ENCODE measurements at regions not wholly inside any gene's neighbourhood (a gene's known extent, or its start where the extent isn't known, plus 50 kb on each side); places are given as distances from the start of the nearest gene placed in this dataset.

- Histone ChIP-seq H3K27me3 (ENCODE audit: insufficient read depth, low read length) (peaks cover 6% of the 10 kb centered on the region; the same call in 1 of the 2 replicates), H3K9me3 (ENCODE audit: control insufficient read depth in 1 of 2, insufficient read depth in 1 of 2, low read depth in 1 of 2, low read length in 2 of 2) (no peaks in the 10 kb centered on the region), H3K27ac (ENCODE audit: low read depth, low read length) (no peak overlapping the region), H2AFZ (ENCODE audit: low read depth, low read length, poor library complexity, severe bottlenecking) (no peak overlapping the region), H3K9me2 (ENCODE audit: insufficient read depth) (no peaks in the 10 kb centered on the region), H3K4me3 (replicated peaks in 1 of 2; ENCODE audit: low read depth in 1 of 2, low read length in 2 of 2) (no peak overlapping the region), H4K20me1 (ENCODE audit: insufficient read depth) (no peaks in the 10 kb centered on the region), H3K4me2 (ENCODE audit: low read length) (no peak overlapping the region), H3K79me2 (ENCODE audit: insufficient read depth, low read length) (no peaks in the 10 kb centered on the region), H3K4me1 (ENCODE audit: control insufficient read depth in 1 of 2, insufficient read depth in 2 of 2, low read length in 2 of 2) (peaks cover 4 to 6% of the 10 kb centered on the region in 2 experiments; a peak in 3 of 4 replicates), H3K9ac (ENCODE audit: low read length) (no peak overlapping the region), H3K36me3 (ENCODE audit: control insufficient read depth in 1 of 2, insufficient read depth in 2 of 2, low read length in 2 of 2) (no peaks in the 10 kb centered on the region)
- no peak for TF ChIP-seq JUND (IDR thresholded peaks at IDR 0.05)
- TF ChIP-seq CBX3 (IDR thresholded peaks at IDR 0.05; ENCODE audit: low read depth) = no peak
- no peak for TF ChIP-seq FOSL1 (IDR thresholded peaks at IDR 0.05; ENCODE audit: low read depth)
- TF ChIP-seq EZH2phosphoT487 (IDR thresholded peaks at IDR 0.05; ENCODE audit: borderline replicate concordance) = no peak
- no peak for TF ChIP-seq SIN3A (IDR thresholded peaks at IDR 0.05; ENCODE audit: low read depth)
- TF ChIP-seq ATF3 (IDR thresholded peaks at IDR 0.05) = no peak
- no peak for TF ChIP-seq CTCF (IDR thresholded peaks at IDR 0.05 in 2 of 3, conservative IDR thresholded peaks at IDR 0.05 in 1 of 3; ENCODE audit: borderline replicate concordance in 1 of 3, insufficient read depth in 1 of 3, low read depth in 2 of 3, low read length in 2 of 3)
- no peak for TF ChIP-seq RAD21 (IDR thresholded peaks at IDR 0.05; ENCODE audit: low read depth)
- TF ChIP-seq YY1 (IDR thresholded peaks at IDR 0.05; ENCODE audit: extremely low read depth, insufficient replicate concordance, low read depth, low read length) = no peak
- no peak for TF ChIP-seq EGR1 (IDR thresholded peaks at IDR 0.05; ENCODE audit: low read depth)
- no peak for TF ChIP-seq ELF1 (IDR thresholded peaks at IDR 0.05; ENCODE audit: borderline replicate concordance, low read depth)
- TF ChIP-seq ZFX (IDR thresholded peaks at IDR 0.05) = no peak
- no peak for TF ChIP-seq POLR2AphosphoS5 (IDR thresholded peaks at IDR 0.05; ENCODE audit: low read depth, low read length)
- TF ChIP-seq CEBPB (IDR thresholded peaks at IDR 0.05; ENCODE audit: low read depth) = no peak
- no peak for TF ChIP-seq SP1 (IDR thresholded peaks at IDR 0.05; ENCODE audit: low read depth)
- ChIA-PET POLR2A (no interaction called here), RAD21 (ENCODE audit: low non-redundant PET in 1 of 2, low total read pairs in 2 of 2, uncharacterized antibody in 2 of 2, unreplicated experiment in 2 of 2) (no interaction called here), CTCF (no interaction called here)
- no peak for DNase-seq (ENCODE audit: low read depth, low spot score)
- no peak for ATAC-seq
- no TSS peak for BruUV-seq (replicated peaks)
- intact Hi-C loops (cut with micrococcal nuclease) = no loop called here
Measured at GRCh38 chr5:1661831-1662558, 137.6 kb downstream of the MRPL36 start.
